Omental fat pad (tissue), 3 donors: ENCODE measurements at regions not wholly inside any gene's neighbourhood (a gene's known extent, or its start where the extent isn't known, plus 50 kb on each side); places are given as distances from the start of the nearest gene placed in this dataset.

Experiments used
- ATAC-seq: fragments of 150-250 bp; one replicate; pipeline ENCODE4 v1.9.1; 2016; ENCODE audit warnings: mild to moderate bottlenecking, moderate library complexity; ENCODE audit not compliant: low FRiP score
- DNase-seq: peaks from one replicate; pipeline ENCODE4 v3.0.0-alpha.2; 2019; ENCODE audit warnings: low spot score
- CTCF ChIP-seq, 3 donors: fragments of 450-650 bp; IDR thresholded peaks; one replicate each; pipeline ENCODE4 v1.5.1; 2016 to 2017; ENCODE audit warnings: antibody characterized with exemption in 3 of 3, mild to moderate bottlenecking in 3 of 3, moderate library complexity in 2 of 3

- DNase-seq (no peak), ATAC-seq (no peak)
- no peak for TF ChIP-seq CTCF (IDR thresholded peaks at IDR 0.05)
These were observed 201.1 kb upstream of the ASIC2 start for GRCh38 chr17:33494151-33494550.

- TF ChIP-seq CTCF (IDR thresholded peaks at IDR 0.05): no peak
- ATAC-seq (no peak), DNase-seq (no peak)
These were observed 204.5 kb upstream of the ASIC2 start for GRCh38 chr17:33497623-33498022.

- TF ChIP-seq CTCF (IDR thresholded peaks at IDR 0.05): no peak
- DNase-seq (no peak), ATAC-seq (peak; percentile 6)
These were observed 205.0 kb upstream of the ASIC2 start for GRCh38 chr17:33498069-33498468.

- DNase-seq (no peak), ATAC-seq (no peak)
- no peak for TF ChIP-seq CTCF (IDR thresholded peaks at IDR 0.05)
These were observed 205.9 kb upstream of the ASIC2 start for GRCh38 chr17:33499040-33499439.

- TF ChIP-seq CTCF (IDR thresholded peaks at IDR 0.05): no peak
- no peak for DNase-seq
- no peak for ATAC-seq
These were observed 207.1 kb upstream of the ASIC2 start for GRCh38 chr17:33500151-33500550.

GRCh38 chr17:33501185-33501584 is 208.1 kb upstream of the ASIC2 start:
- TF ChIP-seq CTCF (IDR thresholded peaks at IDR 0.05): no peak
- ATAC-seq (no peak), DNase-seq (no peak)

- no peak for TF ChIP-seq CTCF (IDR thresholded peaks at IDR 0.05)
- ATAC-seq (no peak), DNase-seq (no peak)
These were observed 211.5 kb upstream of the ASIC2 start for GRCh38 chr17:33504571-33504970.
